ENCODE measurements at regions not wholly inside any gene's neighbourhood (a gene's known extent, or its start where the extent isn't known, plus 50 kb on each side); places are given as distances from the start of the nearest gene placed in this dataset.

DNA sequence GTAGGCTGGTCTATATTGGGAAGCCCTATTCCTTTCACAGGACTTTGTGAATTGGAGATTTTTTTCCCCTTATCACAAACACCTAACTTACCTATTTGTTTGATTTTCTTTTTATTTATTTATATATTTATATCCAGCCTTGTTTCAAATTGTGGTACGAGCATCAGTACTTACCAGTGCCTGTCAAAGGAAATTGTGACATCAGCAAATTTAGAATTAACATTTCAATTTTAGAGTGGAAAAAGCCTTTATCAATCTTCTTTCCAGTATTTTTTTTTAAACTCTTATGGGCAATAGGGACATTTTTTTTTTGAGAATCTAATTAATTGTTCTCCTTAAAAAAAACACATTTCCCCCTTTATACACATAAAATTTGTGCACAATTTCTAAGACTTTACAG lies 790.2 kb downstream of the PRELID2 start:
- TF ChIP-seq CTCF (IDR thresholded peaks at IDR 0.05) (no peak), POLR2A (IDR thresholded peaks at IDR 0.05) (no peak)
